T-helper 2 cell treated with Interferon-gamma antibody and Interleukin-4, amounts not matched to agents 100 ng/mL and 5 ng/mL, for 36 hours (primary cell): ENCODE measurements at regions not wholly inside any gene's neighbourhood (a gene's known extent, or its start where the extent isn't known, plus 50 kb on each side); places are given as distances from the start of the nearest gene placed in this dataset.

Source experiments
- intact Hi-C: fragments of 100-400 bp; cut with micrococcal nuclease; formaldehyde crosslinking; loops from one replicate; pipeline ENCODE4 v1.15.1; 2023

DNA sequence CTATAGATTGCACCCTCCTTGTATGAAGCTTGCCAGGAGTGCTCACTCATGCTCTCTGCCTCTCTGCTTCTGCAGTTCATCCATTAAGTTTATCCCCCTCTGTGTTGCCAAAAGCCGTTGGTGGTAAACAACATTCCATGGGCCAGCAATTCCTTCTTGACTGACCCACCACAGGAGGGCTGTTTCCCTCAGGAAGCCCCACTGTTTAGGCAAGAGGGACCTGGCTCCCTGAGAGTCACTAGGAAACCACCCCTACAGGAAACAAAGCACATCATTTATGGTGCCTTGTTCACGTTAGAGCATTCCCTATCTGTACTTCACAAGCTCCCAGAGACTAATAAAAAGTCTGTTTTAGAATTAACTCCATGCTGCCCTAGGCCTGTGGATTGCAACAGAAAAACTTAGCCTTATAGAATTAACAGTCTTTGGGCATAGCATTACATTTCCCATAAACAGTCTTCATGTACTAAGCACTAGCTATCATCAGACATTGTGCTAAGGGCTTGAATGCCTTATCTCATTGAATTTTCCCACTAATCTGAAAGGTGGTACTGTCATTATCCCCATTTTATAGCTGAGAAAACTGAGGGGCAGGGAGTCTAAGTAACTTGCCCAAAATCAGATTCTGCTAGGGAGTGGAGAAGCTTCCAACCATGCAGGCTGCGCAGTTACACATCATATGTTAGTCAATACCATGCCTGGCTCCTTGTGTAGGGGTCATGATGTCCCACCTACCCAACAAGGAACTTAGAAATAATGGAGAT lies 149.9 kb downstream of the SHQ1 start:
- intact Hi-C loops: no loop called here

DNA sequence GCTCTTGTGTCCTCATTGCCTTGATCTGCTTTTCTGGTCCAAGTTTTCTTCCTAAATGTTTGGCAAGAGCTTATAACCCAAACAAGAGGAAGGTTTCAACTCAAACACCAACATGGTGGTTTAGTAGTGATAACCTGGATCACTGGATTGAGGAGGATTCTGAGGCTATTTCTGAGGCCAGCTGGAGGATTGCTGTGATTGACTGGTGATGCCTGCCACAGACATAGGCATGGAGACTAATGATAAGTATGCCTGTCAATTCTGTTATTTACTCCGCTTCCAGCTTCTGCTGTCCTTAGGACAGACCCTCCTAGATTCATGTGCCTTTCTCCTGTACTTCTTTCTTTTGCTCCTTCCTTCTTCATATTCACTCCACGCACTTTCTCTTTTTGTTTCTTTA lies 150.5 kb downstream of the SHQ1 start:
- intact Hi-C loops: no loop called here

DNA sequence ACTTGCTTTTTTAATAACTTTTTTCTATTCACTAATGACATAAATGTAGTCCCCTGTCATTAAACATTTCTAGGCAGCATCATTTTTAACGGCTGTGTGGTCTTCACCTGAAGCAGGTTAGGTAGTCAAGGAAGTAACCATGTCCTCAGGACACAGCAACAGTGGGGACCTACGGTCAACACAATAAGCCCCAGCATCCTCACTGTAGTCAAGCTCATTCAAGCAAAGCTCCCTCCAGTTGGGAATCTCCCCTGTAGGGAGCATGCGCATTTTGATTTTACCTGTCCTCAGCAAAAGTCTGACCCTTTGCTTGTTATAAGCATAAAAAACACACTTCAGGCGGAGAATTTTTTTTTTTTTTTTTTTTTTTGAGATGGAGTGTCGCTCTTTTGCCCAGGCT lies 151.4 kb downstream of the SHQ1 start:
- intact Hi-C loops: no loop called here

DNA sequence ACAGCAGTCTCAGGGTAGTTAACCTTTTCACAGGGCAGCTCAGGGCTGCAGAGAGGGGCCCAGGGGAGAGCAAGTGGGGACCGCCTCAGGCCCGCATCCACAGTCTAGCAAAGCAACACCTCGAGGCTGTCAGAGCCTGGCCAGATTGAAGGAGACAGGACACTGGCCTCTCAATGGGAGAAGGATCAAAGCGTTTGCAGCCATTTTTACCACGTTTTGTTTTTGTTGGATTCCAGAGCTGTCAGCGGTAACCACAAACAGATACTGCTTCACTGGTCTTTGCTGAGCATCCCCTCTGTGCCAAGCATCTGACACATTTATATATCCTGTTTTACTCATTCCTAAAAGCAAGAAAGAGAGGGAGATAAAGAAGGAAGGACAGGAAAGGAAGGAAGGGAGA lies 153.8 kb downstream of the SHQ1 start:
- intact Hi-C loops: no loop called here

DNA sequence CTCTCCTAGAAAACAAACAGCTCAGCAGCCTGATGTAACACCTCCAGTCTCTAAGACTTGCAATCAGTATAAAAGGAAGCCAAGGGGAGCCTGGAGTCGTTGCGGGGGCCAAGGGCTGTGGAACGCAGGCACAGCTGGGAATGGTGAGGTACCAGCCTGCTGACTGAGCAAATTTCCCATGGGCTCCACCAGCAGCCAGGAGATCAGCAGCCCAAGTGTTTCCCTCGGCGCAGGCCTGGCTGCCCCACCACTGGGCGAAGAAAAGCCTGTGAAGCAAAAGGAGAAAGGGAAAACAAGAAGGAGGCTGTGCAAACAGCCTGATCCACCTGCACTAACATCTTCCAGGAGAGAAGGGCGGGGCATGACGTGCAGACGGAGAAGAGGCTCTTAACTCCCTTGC lies 155.3 kb downstream of the SHQ1 start:
- intact Hi-C loops: no loop called here

DNA sequence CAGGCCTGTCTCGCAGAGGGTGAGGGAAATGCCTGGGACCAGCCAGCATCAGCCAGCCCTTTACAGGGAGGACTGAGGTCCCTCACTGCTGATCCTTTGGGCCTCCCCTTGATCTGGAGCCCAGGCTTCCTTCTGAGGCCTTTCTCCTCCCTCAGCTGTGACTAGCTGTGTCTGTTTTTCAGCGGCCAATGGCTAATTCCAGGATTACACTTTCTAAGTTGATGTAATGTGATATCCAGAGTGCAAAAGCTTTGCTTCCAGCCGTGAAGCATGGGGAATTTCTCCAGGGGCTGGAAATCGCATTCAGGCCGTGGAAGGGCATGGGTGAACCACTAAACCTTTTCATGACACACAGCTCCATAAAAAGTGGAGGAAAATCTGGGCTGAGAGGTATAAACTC lies 157.6 kb downstream of the SHQ1 start:
- intact Hi-C loops: no loop called here

DNA sequence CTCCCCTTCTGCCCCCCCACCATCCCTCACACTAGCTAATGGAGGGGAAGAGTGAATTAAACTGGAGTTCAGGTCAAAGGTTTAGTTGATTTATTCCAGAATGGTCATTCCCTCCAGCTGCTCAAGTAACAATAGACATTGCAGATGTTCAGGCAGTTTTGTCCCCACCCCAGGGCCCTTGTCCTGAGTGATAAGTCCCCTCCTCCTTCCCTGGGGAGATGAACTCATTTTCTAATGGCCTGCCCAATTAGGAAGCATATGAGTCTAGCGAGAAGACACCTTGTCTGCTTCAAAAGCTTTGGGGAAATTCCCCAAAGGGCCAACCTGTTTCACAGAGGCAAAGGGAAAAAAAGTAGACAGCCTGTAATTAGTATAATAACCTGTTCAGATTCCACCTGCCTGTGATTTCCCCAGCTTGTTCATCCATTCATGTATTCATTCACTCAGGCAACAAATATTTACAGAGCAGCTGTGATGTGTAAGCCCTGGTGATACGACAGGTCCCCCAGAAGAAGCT lies 165.3 kb downstream of the SHQ1 start:
- intact Hi-C loops: no loop called here

DNA sequence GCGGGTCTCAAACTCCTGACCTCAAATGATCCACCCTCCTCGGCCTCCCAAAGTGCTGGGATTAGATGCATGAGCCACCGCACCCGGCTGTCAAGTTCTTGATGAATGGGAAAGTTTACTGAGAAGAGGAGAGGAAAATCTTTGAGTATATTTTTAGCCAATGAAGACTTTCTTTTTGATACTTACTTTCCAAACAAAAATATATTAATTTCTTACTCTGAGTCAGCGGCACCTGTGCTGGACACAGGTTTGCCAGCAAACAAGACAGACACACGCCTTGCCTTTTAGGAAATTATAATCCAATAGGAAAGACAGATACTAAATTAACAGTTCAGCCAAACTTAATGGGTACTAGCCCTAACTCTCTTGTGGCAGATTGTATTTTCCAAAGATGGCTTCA lies 166.6 kb downstream of the SHQ1 start:
- intact Hi-C loops: no loop called here

DNA sequence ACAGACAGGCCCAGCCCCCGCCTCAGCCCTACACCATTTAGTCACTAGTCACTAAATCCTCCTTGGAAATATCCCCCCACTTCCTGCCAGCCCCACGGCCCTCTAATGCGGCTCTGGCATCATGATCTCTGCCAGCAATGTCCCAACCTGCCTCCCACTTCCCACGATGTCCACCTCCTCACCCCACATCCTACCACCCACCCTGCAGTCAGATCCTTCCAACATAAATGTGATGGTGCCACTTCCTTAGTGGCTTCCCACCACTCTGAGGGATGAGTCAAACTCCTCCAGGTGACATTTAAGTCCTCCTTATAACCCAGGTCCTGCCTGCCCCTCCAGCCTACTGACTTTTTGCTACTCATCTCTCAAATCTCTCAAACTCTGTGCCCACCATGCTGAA lies 167.5 kb downstream of the SHQ1 start:
- intact Hi-C loops: no loop called here

DNA sequence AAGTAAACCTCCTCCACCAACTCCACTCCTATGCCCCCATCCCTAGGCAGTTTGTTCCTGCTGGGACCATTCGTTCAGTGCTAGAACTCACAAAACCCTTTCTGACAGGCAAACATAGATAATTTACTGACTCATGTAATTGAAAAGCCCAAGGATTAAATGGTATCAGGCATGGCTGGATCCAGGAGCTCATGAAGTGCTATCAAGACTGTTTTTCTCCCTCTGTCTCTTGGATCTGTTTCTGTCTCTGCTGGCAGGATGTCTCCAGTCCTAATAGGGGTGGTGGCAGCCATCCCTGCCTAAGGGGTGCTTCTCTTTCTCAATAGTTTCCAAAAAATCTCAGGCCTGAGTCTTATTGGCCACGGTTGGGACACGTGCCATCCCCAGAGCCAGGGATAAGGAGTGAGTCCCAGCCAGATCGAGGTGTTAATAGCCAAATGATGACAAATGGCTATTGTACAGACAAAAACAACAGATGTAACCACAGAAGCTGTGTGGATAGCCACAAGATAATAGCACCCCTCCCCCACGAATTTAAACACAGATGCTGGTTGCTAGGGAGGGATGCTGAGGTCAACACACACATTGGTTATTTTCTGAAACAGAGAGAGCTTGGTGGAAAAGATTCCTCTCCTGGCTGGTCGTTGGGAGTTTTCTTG lies 168.6 kb downstream of the SHQ1 start:
- intact Hi-C loops: no loop called here

DNA sequence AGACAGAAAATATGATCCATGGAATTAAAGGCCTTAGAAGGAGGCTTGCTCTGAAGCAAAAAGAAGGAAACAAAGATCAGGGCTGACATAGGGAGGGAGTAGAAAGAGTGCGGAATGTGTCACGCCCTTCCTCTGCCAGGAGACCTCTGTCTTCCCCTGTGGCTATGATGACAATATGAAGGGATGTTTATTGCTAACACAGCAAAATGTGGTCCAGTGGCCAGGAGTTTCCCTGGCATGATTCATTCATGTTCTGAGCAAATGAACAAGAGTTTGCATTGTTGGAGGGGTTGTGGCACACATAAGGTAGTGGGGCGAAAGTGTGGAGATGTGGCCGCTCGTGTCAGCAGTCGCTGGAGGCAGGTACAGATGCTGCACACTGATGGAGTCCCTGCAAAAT lies 169.4 kb downstream of the SHQ1 start:
- intact Hi-C loops: no loop called here

DNA sequence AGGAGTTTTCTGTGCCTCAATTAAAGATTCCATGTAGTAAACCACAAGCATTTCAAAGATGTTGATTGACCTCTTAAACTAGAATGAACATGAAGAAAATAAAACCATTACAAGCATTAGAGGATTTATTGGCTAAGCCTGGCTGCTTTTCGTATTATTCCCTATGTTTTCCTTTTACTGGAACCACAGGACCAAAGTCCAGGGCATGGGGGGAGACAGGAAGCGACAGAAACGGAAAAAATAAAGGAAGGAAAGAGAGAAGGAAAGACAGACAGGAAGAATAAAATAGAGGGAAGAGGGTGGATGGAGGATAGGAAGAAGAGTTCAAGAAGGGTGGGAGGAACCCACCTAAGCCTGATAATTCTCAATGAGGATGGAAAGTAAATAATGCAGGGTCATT lies 169.9 kb downstream of the SHQ1 start:
- intact Hi-C loops: no loop called here

DNA sequence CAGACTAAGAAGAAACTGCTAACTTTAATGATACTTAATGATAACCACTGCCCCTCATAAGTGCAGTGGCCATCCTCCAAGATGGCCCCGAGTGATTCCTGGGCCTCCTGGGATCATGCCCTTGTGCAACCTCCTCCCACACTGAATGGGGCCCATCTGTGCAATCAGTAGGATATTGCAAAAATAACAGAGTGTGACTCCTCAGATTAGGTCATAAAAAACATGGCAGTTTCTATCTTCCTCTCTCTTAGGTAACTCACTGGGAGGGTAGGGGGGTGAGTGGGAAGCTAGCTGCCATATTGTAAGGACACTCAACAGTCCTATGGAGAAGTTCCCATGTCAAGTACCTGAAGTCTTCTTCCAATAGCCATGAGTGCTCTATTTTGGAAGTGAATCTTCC lies 173.0 kb downstream of the SHQ1 start:
- intact Hi-C loops: no loop called here

DNA sequence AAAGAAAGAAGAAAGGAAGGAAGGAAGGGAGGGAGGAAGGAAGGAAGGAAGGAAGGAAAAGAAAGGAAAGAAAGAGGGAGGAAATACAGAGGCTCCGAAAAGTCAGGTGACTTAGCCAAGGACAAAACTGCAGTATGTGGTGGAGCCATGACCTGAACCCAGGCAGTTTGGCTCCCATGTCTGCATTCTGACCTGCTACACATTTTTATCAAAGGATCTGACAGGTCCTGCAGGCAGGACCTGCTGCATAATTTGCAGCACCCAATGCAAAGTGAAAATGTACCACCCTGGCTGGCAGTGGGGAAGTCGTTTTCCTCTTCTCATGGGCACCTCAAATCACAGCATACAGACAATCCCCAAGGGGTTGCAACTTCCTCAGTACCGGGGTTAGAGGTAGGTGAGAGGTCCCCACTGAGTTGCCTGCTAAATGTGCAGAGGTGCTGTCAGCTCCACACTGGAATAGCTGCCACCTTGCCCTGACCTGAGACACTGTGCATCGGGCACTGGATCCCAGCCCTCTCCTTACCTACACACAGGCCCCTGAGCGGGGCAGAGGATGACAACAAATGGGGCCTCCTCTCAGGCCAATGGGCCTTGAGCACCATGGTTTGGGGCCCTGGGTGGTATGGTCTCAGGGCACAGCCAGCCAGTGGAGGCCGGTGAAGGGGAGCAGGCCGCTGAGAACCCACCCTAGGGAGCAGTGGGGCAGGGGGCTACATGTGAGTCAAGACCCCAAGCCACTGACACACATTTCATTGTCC lies 175.1 kb downstream of the SHQ1 start:
- intact Hi-C loops: no loop called here

DNA sequence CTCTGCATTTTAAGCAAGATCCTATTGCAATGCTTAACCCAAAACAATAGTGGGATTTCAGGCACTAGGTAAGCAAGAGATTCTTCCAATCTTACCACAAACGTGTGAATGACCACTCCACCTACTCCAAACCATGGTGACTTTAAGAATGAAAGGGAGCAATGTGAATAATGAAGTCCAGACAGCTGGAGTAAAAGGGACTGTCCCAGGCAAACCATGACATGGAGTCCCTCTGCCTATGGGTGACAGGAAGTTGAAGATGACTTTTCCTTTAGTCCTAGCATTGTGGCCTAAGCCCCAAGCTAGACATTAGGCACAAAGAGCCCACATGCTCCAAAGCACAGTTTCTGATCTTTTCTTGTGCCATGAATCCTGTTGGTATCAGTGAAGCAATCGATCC lies 179.0 kb downstream of the SHQ1 start:
- intact Hi-C loops: no loop called here

DNA sequence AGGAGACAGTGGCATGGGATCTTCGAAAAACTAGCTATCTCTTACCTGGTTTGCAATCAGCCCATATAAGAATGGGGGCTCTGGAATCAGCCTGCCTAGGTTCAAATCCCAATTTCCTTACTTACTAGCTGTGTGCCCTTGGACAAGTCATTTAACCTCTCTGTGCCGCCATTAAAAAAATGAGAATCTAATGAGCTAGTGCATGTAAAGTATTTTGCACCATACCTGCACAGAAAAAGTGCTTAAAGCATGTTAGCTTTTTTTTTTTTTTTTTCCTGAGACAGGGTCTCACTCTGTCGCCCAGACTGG lies 181.8 kb downstream of the SHQ1 start:
- intact Hi-C loops: loop anchor here (1.0 kb wide), 2 partner anchors 156 to 791 kb away; no protein-coding TSS in a partner anchor

DNA sequence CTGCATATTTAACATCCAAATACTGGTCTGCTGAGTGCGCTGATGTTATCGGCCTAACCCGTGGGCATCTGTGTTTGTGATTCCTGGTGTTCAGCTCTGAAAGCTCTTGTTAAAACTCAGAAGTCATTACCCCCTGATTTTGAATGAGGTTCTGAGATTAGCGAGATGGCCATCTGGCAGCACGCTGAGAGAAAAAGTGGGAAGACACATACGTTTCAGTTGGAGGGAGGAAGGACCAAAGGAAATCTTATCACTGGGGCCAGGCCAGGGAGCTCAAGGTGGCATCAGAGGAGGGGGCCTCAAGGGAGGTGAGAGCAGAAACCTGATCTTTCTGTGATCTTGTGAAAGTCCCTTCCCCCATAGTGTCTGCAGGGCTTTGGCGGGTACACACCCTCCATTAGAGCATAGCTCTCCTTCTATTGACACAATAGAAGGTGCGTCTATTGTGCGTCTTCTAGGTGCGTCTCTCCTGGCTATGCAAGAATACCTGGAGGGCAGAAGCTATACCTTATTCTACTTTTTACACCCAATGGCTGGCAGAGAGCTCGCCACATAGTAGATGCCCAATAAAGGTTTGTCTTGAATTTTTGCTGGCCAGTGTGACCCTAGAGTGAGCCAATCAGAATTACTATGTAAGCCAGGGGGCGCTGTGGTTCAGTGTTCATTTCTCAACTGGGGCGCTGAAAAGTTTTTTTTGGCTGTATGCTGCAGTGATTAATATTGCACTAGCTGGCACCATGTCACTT lies 182.4 kb downstream of the SHQ1 start:
- intact Hi-C loops: loop anchor here (1.0 kb wide), 2 partner anchors 156 to 791 kb away; no protein-coding TSS in a partner anchor

DNA sequence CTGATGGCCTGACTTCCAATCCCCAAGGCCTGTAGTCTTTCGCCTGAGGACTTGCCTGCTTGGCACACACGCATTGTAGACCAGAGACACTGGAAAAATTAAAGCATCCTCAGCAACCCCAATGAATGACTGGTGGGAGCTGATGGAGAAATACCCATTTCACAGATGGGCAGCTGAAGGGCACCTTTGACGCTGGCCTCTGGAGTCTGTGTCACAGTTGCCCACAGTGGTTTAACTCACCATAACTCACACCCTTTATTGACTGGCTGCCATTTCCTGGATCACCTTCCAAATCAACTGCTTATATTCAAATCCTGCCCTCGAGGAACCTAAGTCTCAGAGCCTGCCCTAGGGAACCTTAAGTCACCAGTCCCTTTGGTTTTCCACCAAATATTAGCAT lies 183.1 kb downstream of the SHQ1 start:
- intact Hi-C loops: no loop called here

DNA sequence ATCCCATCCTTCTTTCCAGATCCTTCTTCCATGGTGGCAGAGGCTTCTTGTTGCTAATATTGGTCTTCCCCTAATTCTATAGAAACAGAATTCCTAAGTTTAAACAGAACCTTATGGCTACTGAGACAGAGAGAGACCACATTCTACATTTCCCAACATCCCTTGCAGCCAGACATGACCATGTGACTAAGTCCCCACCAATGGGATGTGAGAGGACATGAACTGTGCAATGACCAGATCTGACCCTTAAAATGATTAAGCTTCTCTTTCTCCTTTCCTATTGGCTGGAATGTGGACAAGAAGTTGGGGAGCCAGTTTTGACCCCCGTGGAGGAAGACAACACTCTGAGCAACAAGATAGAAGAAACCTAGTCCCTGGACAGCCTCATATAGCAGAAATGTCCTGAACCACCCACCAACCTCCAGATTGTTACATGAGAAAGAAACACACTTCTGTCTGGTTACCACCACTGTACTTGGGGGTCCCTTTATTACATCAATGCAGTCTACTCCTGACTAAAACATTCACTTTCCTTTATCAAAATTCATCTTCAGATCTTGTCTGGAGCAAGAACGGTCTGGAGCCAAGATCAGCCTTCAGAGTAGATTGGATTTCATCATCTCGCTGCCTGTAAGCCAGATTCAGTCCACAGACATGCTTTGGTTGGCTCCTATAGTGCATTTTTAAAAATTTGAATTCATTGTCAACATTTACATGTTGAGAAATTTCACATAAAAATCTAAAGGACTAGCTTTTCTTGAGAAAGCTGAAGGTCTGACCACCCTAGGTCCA lies 183.9 kb downstream of the SHQ1 start:
- intact Hi-C loops: no loop called here

DNA sequence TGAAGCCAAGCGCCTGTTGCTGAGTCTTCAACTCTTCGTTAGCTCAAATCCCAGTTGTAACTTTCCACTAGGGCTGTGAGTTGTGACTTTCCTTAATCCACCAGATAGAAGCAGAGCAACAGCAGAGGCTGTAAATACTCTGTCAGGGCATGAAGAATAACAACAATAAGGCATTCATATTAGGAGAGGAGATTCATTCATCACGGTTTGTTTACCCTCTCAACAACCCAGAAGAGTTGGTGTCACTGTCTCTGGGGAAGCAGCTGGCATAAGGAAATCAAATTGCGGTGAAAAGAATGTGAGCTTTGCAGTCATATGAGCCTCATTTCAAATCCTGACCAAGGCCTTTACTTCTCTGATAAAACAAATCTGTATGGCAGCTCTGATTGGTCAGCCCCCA lies 184.8 kb downstream of the SHQ1 start:
- intact Hi-C loops: no loop called here

DNA sequence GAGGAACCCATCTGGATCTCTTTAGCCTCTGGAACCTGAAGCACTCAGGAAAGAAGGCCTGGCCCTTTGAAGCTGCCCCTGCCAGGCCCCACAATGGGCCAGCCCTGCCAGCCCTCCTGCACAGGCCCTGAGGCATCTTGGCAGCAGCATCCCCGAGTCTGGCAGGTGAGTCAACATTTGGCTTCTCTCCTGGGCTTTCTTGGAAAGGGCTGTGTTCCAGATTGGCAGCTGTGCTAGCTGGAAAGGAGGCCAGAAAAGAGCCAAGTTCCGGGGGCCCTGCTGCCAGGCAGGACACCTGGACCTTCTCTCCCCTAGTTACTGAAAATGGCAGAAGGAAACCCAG lies 187.2 kb downstream of the SHQ1 start:
- intact Hi-C loops: no loop called here
